DND-41 (cell line): ENCODE measurements at regions not wholly inside any gene's neighbourhood (a gene's known extent, or its start where the extent isn't known, plus 50 kb on each side); places are given as distances from the start of the nearest gene placed in this dataset.

Experiments used
- EZH2 ChIP-seq: IDR thresholded peaks from 3 replicates; pipeline ENCODE4 v1.6.1; 2012; ENCODE audit warnings: borderline replicate concordance, low read depth, mild to moderate bottlenecking, moderate library complexity, low read length, inconsistent platforms; ENCODE audit not compliant: severe bottlenecking
- TF ChIP-seq, protein P1 (sequence below): IDR thresholded peaks from 2 replicates; pipeline ENCODE4 v1.5.1; 2012; ENCODE audit warnings: borderline replicate concordance, low read length, moderate library complexity, mild to moderate bottlenecking; ENCODE audit not compliant: poor library complexity, severe bottlenecking; ENCODE audit errors: extremely low read depth

DNA sequence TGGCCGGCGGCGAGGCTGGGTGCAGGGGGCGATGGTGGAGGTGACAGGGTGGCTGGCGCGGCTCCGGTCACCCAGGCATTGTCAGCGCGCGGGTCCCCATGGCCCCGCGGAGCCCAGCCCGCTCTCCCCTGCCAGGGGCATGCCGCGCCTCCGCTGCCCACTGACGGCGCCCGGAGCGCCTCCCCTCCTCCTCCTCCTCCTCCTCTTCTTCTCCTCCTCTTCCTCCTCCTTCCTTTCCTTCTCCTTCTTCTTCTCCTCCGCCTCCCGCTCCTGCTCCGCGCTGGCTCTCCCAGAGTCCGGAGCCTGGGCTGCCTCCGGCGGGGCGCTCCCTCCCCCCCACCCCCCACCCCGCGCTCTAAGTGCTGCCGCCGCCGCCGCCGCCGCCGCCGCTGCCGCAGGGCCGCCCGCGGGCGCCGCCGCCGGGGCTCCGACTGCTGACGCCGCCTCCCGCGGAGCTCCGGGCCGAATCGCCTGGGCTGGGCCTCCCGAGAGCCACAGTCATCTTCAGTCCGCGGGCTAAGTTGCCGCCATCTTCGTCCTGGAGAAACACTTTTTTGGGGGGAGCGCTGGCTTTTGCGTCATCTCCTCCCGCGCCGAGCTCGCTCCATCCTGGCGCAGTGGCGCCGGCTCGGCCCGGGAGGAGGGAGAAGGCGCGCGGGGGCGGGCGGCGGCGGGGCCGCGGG lies 348.3 kb downstream of the LIG4 start:
- TF ChIP-seq, protein P1, sequence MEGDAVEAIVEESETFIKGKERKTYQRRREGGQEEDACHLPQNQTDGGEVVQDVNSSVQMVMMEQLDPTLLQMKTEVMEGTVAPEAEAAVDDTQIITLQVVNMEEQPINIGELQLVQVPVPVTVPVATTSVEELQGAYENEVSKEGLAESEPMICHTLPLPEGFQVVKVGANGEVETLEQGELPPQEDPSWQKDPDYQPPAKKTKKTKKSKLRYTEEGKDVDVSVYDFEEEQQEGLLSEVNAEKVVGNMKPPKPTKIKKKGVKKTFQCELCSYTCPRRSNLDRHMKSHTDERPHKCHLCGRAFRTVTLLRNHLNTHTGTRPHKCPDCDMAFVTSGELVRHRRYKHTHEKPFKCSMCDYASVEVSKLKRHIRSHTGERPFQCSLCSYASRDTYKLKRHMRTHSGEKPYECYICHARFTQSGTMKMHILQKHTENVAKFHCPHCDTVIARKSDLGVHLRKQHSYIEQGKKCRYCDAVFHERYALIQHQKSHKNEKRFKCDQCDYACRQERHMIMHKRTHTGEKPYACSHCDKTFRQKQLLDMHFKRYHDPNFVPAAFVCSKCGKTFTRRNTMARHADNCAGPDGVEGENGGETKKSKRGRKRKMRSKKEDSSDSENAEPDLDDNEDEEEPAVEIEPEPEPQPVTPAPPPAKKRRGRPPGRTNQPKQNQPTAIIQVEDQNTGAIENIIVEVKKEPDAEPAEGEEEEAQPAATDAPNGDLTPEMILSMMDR = no peak
- no peak for TF ChIP-seq EZH2
